AG08395 (cell line): ENCODE measurements at regions not wholly inside any gene's neighbourhood (a gene's known extent, or its start where the extent isn't known, plus 50 kb on each side); places are given as distances from the start of the nearest gene placed in this dataset.

ENCODE experiments used
- DNase-seq: peaks from one replicate; pipeline ENCODE4 v3.0.0; 2012; ENCODE audit warnings: mixed read lengths, low spot score

DNA sequence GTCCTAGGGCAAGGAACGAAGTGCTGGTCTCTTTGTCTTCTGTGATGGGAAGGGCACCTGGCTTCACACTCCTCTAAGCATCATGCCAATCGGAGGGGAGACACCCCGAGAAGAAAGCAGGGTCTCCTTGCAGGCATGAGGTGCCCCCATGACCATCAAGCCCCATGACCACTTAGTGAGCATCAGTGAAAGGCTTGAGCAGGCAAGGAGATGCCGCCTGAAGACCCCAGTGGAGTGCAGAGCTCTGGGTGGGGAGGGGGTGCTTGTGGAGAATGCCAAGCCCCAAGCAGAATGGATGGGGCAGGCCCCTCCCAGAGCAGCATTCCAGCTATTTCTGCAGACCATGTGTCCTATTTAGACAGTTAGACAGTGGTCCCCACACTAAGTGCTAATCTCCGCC lies 232.7 kb upstream of the TNRC6C start:
- no peak for DNase-seq

DNA sequence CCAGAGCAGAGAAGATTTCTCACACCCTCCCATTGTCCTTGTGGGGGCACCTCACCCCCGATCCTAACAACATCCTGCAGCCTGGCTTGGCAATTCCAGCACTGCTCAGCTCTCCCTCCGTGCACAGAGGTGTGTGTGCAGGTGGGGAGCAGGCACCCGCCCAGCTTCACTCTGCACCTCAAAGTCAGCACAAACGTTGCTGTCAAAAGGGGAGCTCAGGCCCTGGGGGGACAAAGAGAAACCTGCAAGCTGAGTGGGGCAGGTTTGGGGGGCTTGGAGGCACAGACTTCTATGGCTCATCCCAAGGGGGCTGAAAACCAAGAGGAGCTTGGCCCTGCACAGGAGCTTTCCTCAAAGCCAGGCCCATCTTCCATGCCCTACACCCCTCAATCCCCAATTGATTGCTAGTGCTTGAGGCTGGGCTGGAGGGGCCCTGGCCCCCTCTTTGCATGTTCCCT lies 231.9 kb upstream of the TNRC6C start:
- DNase-seq: no peak

GRCh38 chr17:77727037-77727615 lies 231.4 kb upstream of the TNRC6C start:
- no peak for DNase-seq

- no peak for DNase-seq
Observed at GRCh38 chr17:77728474-77728795, 230.1 kb upstream of the TNRC6C start.

DNA sequence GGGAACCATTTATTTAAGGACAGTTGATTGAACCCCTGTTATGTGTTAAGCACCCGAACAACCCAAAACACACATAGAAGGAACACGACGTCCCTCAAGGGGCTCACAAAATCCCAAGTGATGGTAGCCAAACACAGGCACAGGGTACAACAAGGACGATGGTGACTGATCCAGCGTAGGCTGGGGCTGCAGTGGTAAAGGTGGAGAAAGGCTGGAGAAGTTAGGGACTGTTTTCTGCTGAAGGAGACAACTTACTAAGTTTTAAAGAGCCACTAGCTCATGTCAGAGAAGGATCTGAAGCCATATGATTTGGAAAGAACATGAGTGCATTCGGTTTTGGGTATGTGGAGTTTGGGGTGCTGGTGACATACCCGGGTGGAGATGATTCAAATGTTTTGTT lies 229.6 kb upstream of the TNRC6C start:
- DNase-seq: no peak

- DNase-seq: no peak
Observed at GRCh38 chr17:77729587-77729986, 228.9 kb upstream of the TNRC6C start.

- DNase-seq: no peak
Observed at GRCh38 chr17:77730376-77730775, 228.1 kb upstream of the TNRC6C start.

DNA sequence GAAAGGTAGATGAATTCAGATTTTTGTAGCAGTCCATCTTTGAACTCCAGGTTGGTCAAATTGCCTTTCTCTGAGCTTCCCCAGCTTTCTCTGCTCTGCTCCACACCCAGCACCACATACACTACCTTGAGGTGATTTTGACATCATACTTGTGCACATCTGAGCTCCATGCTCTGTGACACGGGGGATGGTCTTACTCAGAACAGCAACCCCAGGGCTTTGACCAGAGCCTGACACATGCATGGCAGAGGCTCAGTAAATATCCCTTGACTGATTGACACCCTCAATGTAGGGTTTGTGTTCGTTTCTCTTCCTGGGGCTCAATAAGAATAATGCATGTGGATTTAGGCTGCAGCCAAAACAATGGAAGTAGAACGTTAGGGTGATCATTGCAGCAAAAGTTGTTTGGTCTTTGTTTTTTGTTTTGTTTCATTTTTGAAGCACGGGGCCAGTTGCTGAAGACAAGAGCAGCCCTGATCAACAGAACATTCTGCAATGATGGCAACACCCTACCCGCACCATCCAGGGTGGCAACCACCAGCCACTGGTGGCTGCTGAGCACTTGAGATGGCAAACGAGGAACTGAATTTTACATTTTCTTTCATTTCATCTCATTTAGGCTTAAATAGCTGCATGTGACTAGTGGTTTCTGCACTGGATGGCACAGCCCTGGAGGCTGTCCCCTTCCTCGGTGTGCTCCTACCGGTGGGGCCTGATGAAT lies 224.8 kb upstream of the TNRC6C start:
- DNase-seq: no peak

DNA sequence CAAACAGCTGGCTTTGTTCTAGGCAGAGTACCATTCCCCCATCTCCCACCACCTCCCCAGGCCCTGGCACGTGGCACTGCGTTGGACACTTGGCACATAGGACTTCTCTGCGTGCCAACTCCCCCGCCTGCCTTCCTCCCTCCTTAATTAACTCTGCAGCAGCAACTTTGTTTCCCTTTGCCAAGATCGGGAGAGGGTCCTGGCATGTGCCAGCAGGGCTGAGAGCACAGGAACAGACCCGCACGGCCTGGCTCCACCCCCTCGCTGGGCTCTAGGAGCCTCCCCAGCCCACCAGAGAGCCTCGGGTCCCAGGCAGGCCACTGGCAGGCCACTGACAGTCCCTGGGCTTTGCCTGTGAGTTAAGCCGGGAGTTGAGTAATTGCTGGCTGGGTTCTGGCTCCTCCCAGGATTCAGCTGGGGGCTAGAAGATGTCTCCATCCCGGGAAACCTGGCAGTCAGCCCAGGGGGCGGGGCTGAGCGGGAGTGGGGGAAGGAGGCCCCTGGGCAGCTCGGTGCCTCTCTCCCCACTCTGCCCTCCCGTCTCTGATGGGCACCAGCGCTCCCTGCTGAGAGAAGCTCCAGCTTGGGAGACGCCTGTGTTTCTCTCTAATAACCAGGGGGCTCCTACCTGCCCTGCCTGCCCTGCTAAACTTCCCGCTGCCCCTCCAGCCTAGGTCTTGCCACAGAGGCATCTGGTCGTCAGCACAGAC lies 224.0 kb upstream of the TNRC6C start:
- peak; percentile 81 for DNase-seq

GRCh38 chr17:77735081-77735565 lies 223.4 kb upstream of the TNRC6C start:
- DNase-seq: no peak

- no peak for DNase-seq
Observed at GRCh38 chr17:77735566-77736198, 222.8 kb upstream of the TNRC6C start.

DNA sequence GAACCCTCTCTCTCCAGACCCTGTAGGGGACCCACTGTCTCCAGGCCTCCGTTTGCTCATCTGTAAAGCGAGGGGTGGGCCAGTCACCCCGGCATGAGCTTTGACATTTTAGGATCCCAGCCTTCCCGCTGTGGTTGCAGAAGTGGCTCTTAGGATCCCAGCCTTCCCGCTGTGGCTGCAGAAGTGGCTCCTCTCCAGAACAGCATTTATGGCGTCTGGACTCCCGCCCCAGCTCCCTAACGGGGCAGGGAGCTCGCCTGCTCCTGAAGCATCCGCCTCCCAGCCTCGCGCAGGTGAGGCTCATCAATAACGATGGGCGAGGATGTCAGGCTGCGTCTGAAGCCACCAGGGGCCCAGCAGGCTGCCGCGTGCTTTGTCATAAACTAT lies 222.3 kb upstream of the TNRC6C start:
- no peak for DNase-seq

- no peak for DNase-seq
Observed at GRCh38 chr17:77736721-77737120, 221.8 kb upstream of the TNRC6C start.

GRCh38 chr17:77737442-77738265 lies 220.8 kb upstream of the TNRC6C start:
- no peak for DNase-seq

DNA sequence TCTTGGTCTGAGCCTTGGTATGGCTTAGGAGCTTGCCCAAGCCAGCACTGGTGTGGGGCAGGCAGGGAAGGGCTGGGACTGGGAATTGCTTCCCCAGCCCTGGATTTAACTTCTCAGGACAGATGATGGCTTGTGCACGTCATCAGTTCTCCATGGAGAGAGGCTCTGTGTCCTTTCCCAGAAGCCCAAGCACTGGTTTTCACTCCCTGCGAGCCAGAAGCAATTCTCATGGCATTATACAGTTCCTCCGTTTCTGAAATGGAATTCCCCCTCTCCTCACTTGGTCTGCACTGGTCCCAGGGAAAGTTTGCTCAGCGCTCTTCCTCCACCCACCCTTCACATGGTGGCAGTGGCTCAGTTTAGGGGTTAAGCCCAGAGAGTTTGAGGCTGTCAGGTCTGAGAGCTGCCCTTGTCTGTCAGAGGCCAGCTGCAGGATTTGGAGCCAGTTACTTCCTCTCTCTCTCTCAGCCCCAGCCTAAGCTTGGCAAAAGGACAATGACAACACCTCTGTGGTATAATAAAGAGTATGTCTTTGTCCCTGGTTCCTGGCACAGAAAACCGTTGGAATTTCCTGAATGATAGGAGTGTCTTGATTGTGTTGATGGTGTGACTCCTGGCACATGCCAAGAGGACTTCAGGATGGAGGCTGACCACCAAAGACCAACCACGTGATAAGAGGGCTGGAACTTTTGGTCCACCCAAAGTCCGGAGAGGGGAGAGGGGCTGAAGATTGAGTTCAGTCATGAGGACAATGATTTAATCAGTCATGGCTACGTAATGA lies 219.6 kb upstream of the TNRC6C start:
- DNase-seq: no peak

GRCh38 chr17:77740481-77740880 lies 218.0 kb upstream of the TNRC6C start:
- no peak for DNase-seq

DNA sequence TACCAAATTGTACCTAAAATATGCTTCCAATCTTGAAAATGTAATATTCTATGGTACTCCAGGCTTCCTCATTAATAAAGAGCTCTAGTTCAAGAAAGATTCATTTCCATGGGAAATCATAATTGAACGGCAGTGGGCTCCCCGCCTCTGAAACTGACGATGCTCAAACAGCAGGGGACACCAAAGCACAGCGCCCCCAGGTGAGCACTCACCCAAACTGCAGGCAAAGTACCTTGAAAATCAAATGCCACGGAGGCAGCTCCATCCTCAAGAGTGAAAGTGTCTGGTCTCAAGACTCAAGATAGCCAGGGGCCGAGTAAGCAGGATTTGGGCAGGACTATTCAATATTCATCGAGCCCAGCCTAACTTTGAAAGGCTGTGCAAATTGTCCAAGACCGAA lies 217.4 kb upstream of the TNRC6C start:
- no peak for DNase-seq

GRCh38 chr17:77742579-77742978 lies 215.9 kb upstream of the TNRC6C start:
- DNase-seq: no peak

DNA sequence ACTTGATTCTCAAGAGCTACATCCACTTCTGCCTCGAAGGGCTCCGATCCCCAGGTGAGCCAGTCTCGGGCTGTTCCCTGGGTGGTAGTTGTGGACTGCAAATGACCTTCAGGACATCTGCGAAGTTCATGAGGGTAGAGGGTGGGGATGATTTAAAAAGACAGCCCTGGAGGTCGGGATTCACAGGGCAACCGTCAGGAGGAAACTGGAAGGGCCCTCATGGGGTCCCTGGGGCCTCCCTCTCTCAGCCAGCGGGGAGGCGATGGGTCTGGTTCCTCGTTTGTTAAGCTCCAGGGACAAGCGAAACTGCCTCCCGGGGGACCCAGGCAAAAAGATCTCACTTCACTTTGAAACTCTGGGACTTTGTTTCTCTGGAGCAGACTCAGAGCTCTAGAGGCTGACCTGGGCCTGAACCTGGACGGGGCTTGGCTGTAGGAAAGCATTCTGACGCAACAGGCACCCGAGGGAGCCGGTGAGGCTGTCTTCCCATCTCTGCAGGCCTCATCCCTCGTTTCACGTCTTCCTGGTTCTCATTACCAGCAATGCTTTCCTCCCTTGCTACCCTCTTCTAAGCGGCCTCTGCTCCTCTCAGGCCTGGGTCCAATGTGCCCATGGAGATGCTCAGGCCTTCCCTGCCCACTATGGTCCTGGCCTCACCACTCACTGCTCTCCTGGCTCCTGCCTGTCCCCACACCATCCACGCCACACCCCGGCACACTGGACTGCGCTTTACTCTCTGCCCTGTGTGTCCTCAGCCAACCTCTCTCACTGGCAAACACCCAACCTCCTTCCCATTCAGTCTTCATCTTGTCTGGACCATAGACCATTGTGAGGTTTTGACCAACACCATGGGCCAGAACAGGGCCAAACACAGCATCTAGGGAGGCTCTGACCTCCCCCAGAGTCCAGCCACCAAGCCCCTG lies 214.2 kb upstream of the TNRC6C start:
- no peak for DNase-seq

DNA sequence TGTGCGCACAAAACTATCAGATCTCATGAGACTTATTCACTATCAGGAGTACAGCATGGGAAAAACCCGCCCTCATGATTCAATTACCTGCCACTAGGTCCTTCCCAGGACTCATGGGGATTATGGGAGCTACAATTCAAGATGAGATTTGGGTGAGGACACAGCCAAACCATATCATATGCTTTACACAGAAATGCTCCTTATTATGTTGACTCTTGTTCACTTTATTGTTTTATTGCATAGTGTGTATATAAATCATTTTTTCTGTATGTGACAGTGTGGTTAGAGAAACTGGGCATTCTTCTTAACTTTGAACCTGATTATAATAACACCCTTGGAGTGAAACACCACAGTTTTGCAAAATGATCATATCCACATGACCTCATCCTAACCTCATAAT lies 212.8 kb upstream of the TNRC6C start:
- no peak for DNase-seq
